HG03095 (cell line): ENCODE measurements at regions not wholly inside any gene's neighbourhood (a gene's known extent, or its start where the extent isn't known, plus 50 kb on each side); places are given as distances from the start of the nearest gene placed in this dataset.

Experiments
- ATAC-seq: cut with Tn5 transposase; IDR thresholded peaks from one replicate; pipeline ENCODE4 v1.9.1; 2021; ENCODE audit warnings: moderate library complexity; ENCODE audit not compliant: unreplicated experiment

DNA sequence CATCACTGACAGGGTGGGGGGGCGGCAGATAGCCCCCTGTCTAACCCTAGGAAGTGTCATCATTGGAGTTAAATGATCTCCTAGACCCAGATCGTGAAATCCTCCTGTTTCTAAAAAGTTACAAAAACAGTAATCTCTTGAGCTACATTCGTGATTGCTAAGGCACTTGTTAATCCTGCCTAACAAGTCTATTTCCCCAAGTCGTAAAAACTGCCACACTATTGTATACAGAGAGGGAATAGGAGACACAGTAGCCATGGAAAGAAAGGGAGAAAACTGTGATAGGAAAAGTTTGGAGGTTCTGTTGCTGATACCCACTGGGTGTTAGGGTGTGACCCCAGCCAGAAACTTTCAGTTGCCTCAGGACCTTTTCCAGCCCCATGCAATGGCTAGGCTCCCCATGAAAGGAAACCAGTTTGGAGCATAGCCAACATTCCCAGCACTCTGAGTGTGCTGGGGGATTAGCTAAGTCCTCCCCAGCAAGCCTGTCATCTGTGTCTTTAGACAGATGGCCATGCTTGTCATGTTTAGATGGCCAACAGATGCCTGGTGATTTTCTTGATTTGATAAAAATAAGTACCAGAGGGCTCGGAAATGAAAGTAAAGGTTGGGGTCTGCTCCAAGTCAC, 63.3 kb upstream of the ANXA10 start:
- ATAC-seq = no peak

DNA sequence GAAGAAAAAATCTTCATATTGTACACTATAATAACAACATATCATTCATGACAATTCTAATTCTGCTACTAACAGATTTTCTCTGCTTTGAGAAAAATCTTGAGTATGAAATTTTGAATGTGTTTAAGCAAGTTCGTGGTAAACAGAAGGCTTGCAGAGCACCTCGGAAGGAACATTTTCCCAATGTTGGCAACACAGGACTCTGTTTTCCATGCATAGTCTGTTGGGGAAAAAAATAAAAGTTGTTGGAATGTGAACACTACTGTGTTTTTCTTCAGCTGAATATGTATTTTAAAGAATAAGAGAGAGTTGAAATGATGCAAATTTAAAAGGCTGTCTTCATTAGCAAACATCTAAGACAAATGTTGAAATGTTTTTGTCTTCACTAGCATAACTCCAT, 54.7 kb upstream of the ANXA10 start:
- ATAC-seq = no peak

DNA sequence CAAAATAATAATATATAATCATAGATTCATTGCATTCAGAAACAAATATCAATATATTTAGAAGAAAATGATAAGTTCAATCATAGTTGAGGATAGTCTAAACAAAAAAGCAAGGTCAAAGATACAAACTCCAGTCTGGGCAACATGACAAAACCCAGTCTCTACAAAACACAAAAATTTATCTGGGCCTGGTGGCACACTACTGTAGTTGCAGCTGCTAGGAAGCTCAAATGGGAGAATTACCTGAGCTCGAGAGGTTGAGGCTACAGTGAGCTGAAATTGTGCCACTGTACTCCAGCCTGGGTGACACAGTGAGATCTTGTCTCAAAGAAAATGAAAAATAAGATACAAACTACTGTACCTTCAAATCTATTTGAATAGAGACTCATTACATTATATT, 52.7 kb upstream of the ANXA10 start:
- no peak for ATAC-seq
